Hepatocyte (in vitro differentiated cells): ENCODE measurements at regions not wholly inside any gene's neighbourhood (a gene's known extent, or its start where the extent isn't known, plus 50 kb on each side); places are given as distances from the start of the nearest gene placed in this dataset.

ENCODE experiments used
- CTCF ChIP-seq: fragments of 200-600 bp; sonication (generic); IDR thresholded peaks from 2 replicates; pipeline ENCODE4 v1.5.1; 2016; ENCODE audit warnings: antibody characterized with exemption, mild to moderate bottlenecking; ENCODE audit not compliant: poor library complexity
- EZH2phosphoT487 ChIP-seq: fragments of 200-600 bp; sonication (generic); IDR thresholded peaks from one replicate; pipeline ENCODE4 v1.6.1; 2018; ENCODE audit warnings: antibody characterized with exemption, mild to moderate bottlenecking, low read depth, moderate library complexity; ENCODE audit not compliant: unreplicated experiment, severe bottlenecking

DNA sequence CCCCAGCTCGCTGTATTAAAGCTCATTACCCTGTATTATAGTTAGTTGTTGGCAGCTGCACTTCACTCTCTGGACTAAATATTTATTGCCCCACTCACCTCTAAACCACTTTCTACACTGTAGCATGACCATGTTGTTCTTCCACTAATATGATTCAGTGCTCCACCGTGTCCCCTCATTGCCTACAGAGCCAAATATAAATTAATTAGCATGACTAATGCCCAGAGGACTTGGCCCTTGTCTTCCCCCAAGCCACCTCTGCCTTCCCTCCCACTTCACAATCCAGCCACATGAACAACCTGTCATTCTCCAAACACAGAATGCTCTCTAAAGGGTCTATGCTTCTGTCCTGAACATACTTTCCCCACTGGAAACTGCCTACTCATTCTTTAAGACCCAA lies 276.5 kb downstream of the PLPP3 start:
- TF ChIP-seq EZH2phosphoT487 (no peak), CTCF (no peak)
